DMS 273 treated with DMSO at 0.1 percent for 48 hours (cell line): ENCODE measurements at regions not wholly inside any gene's neighbourhood (a gene's known extent, or its start where the extent isn't known, plus 50 kb on each side); places are given as distances from the start of the nearest gene placed in this dataset.
A peak's percentile ranks its signal among the peaks of the same experiment; 100 is the strongest.
"Not testable (repeated sequence)": the region's sequence is repeated elsewhere in the genome, so short reads cannot be mapped to it uniquely, and the experiment has no call there.

Experiments used
- DNase-seq: peaks from one replicate; lab custom pipeline; 2025; lab: John Stamatoyannopoulos, UW

GRCh38 chrX:39675619-39676018 is 422.1 kb downstream of the BCOR start:
- DNase-seq: peak; percentile 20

- no peak for DNase-seq
These were observed 421.3 kb downstream of the BCOR start for GRCh38 chrX:39676434-39676833.

- no peak for DNase-seq
These were observed 420.2 kb downstream of the BCOR start for GRCh38 chrX:39677585-39677977.

- DNase-seq: no peak
These were observed 419.6 kb downstream of the BCOR start for GRCh38 chrX:39677978-39678791.

GRCh38 chrX:39678914-39679313 is 418.8 kb downstream of the BCOR start:
- DNase-seq: peak; percentile 28

- no peak for DNase-seq
These were observed 418.1 kb downstream of the BCOR start for GRCh38 chrX:39679497-39680157.

- DNase-seq: no peak
These were observed 415.9 kb downstream of the BCOR start for GRCh38 chrX:39681885-39682284.

GRCh38 chrX:39682778-39683177 is 415.0 kb downstream of the BCOR start:
- no peak for DNase-seq

- DNase-seq: no peak
These were observed 409.6 kb downstream of the BCOR start for GRCh38 chrX:39688219-39688575.

GRCh38 chrX:39688576-39689375 is 409.0 kb downstream of the BCOR start:
- no peak for DNase-seq

GRCh38 chrX:39689376-39690104 is 408.2 kb downstream of the BCOR start:
- no peak for DNase-seq

GRCh38 chrX:39690541-39691415 is 407.0 kb downstream of the BCOR start:
- DNase-seq: no peak

GRCh38 chrX:39691724-39692123 is 406.0 kb downstream of the BCOR start:
- no peak for DNase-seq

- DNase-seq: no peak
These were observed 405.0 kb downstream of the BCOR start for GRCh38 chrX:39692796-39693195.

- no peak for DNase-seq
These were observed 404.5 kb downstream of the BCOR start for GRCh38 chrX:39693298-39693697.

- not testable (repeated sequence) for DNase-seq
These were observed 395.1 kb downstream of the BCOR start for GRCh38 chrX:39702636-39703035.

GRCh38 chrX:39703307-39703706 is 394.5 kb downstream of the BCOR start:
- DNase-seq: no peak

- DNase-seq: no peak
These were observed 393.2 kb downstream of the BCOR start for GRCh38 chrX:39704590-39704989.

GRCh38 chrX:39705290-39705689 is 392.5 kb downstream of the BCOR start:
- peak; percentile 49 for DNase-seq

- no peak for DNase-seq
These were observed 388.4 kb downstream of the BCOR start for GRCh38 chrX:39709364-39709763.

GRCh38 chrX:39709812-39710211 is 387.9 kb downstream of the BCOR start:
- no peak for DNase-seq
